Common myeloid progenitor, CD34-positive (primary cell): ENCODE measurements at regions not wholly inside any gene's neighbourhood (a gene's known extent, or its start where the extent isn't known, plus 50 kb on each side); places are given as distances from the start of the nearest gene placed in this dataset.

Experiments
- CTCF ChIA-PET: fragments of 350-600 bp; sonication (Branson Sonifier 250); formaldehyde crosslinking; loops from one replicate; lab custom pipeline; 2021; ENCODE audit warnings: antibody characterized with exemption; lab: Charles Lee
- POLR2A ChIA-PET: fragments of 350-600 bp; sonication (Branson Sonifier 250); formaldehyde crosslinking; loops from one replicate; lab custom pipeline; 2021; ENCODE audit warnings: antibody characterized with exemption; lab: Charles Lee
- DNase-seq, 3 donors: peaks; one replicate each; pipeline versions ENCODE4 v3.0.0 to v3.0.0-alpha.2; 2013
- H3K27ac ChIP-seq, 2 experiments: 1 replicate in 1 of 2; 2 replicates in 1 of 2; pipeline ENCODE4 v1.7.0; 2013; ENCODE audit warnings: inconsistent platforms in 2 of 2, low read length in 2 of 2, mild to moderate bottlenecking in 2 of 2, low read depth in 1 of 2, moderate library complexity in 1 of 2; ENCODE audit not compliant: severe bottlenecking in 2 of 2, insufficient read depth in 1 of 2, poor library complexity in 1 of 2
- H3K27me3 ChIP-seq, 5 experiments: replicated peaks in 2 of 5; 1 replicate in 3 of 5; 2 replicates in 2 of 5; pipeline versions ENCODE4 v1.6.1 to v1.7.0; 2013; ENCODE audit warnings: low read length in 4 of 5, mild to moderate bottlenecking in 2 of 5, moderate library complexity in 2 of 5, inconsistent platforms in 1 of 5; ENCODE audit not compliant: insufficient read depth in 5 of 5, control insufficient read depth in 4 of 5
- H3K36me3 ChIP-seq, 4 experiments: 1 replicate in 2 of 4; 2 replicates in 2 of 4; pipeline versions ENCODE4 v1.6.1 to v1.7.0; 2013; ENCODE audit warnings: low read length in 3 of 4, control low read depth in 1 of 4, mild to moderate bottlenecking in 1 of 4; ENCODE audit not compliant: control insufficient read depth in 4 of 4, insufficient read depth in 4 of 4
- H3K4me1 ChIP-seq, 4 experiments: 1 replicate in 3 of 4; 2 replicates in 1 of 4; pipeline versions ENCODE4 v1.6.1 to v1.7.1; 2013; ENCODE audit warnings: low read length in 3 of 4, mild to moderate bottlenecking in 3 of 4, control low read depth in 1 of 4, inconsistent platforms in 1 of 4, moderate library complexity in 1 of 4; ENCODE audit not compliant: control insufficient read depth in 4 of 4, insufficient read depth in 4 of 4; ENCODE audit errors: control extremely low read depth in 1 of 4
- H3K4me3 ChIP-seq, 7 experiments: 1 replicate in 4 of 7; 2 replicates in 3 of 7; pipeline versions ENCODE4 v1.5.1 to v1.7.0; 2013; ENCODE audit warnings: mild to moderate bottlenecking in 7 of 7, low read length in 6 of 7, moderate library complexity in 6 of 7, inconsistent platforms in 2 of 7, low read depth in 2 of 7, control low read depth in 1 of 7; ENCODE audit not compliant: insufficient read depth in 4 of 7, control insufficient read depth in 1 of 7; ENCODE audit errors: extremely low read depth in 1 of 7
- H3K9me3 ChIP-seq, 5 experiments: 1 replicate in 4 of 5; 2 replicates in 1 of 5; pipeline versions ENCODE4 v1.6.1 to v1.7.1; 2013; ENCODE audit warnings: low read length in 4 of 5, mild to moderate bottlenecking in 2 of 5, inconsistent platforms in 1 of 5, low read depth in 1 of 5, moderate library complexity in 1 of 5; ENCODE audit not compliant: control insufficient read depth in 4 of 5, insufficient read depth in 2 of 5; ENCODE audit errors: control extremely low read depth in 1 of 5
- WGBS: methylation state at CpG from one replicate; pipeline ENCODE4 v1.1.5; 2013; ENCODE audit not compliant: insufficient coverage; 5-methylcytosine and 5-hydroxymethylcytosine counted together

DNA sequence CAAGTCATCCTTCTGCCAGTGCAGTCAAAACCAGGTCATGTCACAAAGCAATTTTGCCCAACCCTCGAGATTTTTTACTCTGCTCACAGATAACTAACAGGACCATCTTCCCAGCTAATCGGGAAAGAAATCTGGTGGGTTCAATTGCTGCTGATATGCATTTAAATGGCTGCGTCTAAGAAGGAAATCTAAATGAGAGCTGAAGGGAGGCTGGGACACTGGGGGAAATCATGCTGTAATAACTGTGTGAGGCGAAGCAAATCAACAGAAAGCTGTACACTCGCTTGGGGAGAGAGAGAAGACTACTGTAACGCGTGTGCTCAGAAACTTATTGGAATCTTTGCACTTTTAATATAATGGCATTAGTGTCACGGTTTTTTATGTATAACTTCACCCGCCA, 535.0 kb downstream of the CDK5RAP2 start:
- ChIA-PET CTCF (no interaction called here), POLR2A (no interaction called here)
- Histone ChIP-seq H3K27me3 (no peaks in the 10 kb centered on the region), H3K9me3 (no peaks in the 10 kb centered on the region), H3K36me3 (no peaks in the 10 kb centered on the region), H3K27ac (no peak overlapping the region), H3K4me1 (no peaks in the 10 kb centered on the region), H3K4me3 (no peak overlapping the region)
- DNase-seq: no peak
- WGBS: 92% methylated on average over 7 of the region's 9 CpGs

DNA sequence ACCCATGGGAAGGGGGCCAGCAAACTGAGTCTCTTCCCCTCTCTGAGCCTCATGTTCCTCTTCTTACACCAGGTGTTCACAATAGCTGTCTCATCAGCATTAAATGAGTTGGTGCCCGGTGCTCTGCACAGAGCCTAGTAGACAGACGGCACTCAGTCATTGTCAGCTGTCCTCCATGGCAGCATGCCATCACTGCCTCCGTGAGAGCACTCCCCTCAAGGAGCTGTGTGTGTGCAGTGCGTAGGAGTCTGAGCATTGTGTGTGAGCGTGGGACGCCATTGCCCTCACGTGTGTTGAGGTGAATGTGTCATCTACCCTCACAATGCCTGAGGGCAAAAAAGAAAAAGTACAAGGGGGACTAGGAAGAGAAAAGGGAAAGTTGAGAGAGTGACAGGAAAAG, 536.5 kb downstream of the CDK5RAP2 start:
- DNase-seq: no peak

DNA sequence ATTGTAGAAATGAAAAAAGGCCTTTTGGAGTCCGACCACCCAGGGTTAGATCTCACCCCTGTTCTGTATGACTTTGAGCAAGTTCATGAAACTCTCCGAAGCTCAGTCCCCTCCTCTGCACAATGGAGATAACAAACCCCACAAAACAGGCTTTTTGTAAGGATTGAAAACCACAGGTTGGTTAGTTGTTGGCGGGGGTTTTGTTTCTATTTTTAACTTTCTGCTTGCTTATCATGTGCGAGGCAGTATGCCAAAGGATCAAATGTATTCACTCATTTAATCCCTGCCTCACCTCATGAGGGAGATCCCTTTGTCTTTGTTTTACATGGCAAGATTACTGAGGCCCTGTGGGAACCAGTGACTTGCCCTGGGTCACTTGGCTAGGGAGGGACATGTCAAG, 539.1 kb downstream of the CDK5RAP2 start:
- Histone ChIP-seq H3K36me3 (no peaks in the 10 kb centered on the region), H3K27me3 (no peaks in the 10 kb centered on the region), H3K4me3 (no peak overlapping the region), H3K4me1 (no peaks in the 10 kb centered on the region), H3K9me3 (no peaks in the 10 kb centered on the region), H3K27ac (no peak overlapping the region)
- DNase-seq: peak in 2 of 3 donors; percentile 8 to 33
- POLR2A ChIA-PET: no interaction called here
- WGBS: 60% methylated on average over 1 of the region's 4 CpGs
- CTCF ChIA-PET: no interaction called here

More for the DNA sequence above, 536.5 kb downstream of the CDK5RAP2 start:
- CTCF ChIA-PET: no interaction called here
- Histone ChIP-seq H3K9me3 (no peaks in the 10 kb centered on the region), H3K4me3 (no peak overlapping the region), H3K27ac (no peak overlapping the region), H3K27me3 (no peaks in the 10 kb centered on the region), H3K36me3 (no peaks in the 10 kb centered on the region), H3K4me1 (no peaks in the 10 kb centered on the region)
- POLR2A ChIA-PET: no interaction called here
- 95% methylated on average over 7 of the region's 7 CpGs for WGBS

DNA sequence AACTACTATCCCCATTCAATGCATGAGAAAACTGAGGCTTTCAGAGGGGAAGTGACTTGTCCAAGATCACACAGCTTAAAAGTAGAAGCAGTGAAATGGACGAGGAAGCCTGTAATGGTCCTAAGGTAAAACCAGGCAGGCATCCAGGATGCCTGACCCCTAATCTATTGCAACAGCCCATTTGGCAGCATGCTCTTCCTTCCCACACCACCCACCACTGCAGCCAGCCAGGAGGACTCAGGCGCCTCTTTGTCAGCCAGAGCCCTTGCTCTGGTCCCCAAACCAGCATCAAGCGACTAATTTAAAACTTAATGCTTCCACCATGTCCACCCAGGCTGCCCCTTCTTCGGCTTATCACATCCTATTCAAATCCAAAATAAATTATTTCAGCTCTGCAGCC, 541.6 kb downstream of the CDK5RAP2 start:
- ChIA-PET CTCF (no interaction called here), POLR2A (no interaction called here)
- Histone ChIP-seq H3K27ac (no peak overlapping the region), H3K4me3 (no peak overlapping the region), H3K4me1 (no peaks in the 10 kb centered on the region), H3K36me3 (no peaks in the 10 kb centered on the region), H3K27me3 (no peaks in the 10 kb centered on the region), H3K9me3 (no peaks in the 10 kb centered on the region)
- WGBS: 90% methylated on average over 2 of the region's 4 CpGs
- no peak for DNase-seq

DNA sequence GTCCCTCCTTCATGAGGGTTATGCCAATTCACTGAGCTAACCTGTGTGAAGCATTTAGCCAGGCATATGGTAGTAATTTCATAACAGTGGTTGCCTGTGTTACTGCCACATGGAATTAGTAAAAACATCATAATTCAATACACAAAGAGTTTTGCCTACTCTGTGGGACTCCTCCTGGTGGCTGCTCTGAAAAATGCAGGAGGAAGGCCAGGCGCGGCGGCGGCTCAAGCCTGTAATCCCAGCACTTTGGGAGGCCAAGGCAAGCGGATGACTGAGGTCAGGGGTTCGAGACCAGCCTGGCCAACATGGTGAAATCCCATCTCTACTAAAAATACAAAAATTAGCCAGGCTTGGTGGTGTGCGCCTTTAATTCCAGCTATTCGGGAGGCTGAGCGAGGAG, 547.3 kb downstream of the CDK5RAP2 start:
- Histone ChIP-seq H3K4me1 (no peaks in the 10 kb centered on the region), H3K9me3 (peaks cover 0 to 2% (median 0%) of the 10 kb centered on the region in 5 experiments), H3K27ac (no peak overlapping the region), H3K4me3 (no peak overlapping the region), H3K27me3 (no peaks in the 10 kb centered on the region), H3K36me3 (no peaks in the 10 kb centered on the region)
- DNase-seq: no peak
- ChIA-PET CTCF (no interaction called here), POLR2A (no interaction called here)
- WGBS: 96% methylated on average over 7 of the region's 9 CpGs

DNA sequence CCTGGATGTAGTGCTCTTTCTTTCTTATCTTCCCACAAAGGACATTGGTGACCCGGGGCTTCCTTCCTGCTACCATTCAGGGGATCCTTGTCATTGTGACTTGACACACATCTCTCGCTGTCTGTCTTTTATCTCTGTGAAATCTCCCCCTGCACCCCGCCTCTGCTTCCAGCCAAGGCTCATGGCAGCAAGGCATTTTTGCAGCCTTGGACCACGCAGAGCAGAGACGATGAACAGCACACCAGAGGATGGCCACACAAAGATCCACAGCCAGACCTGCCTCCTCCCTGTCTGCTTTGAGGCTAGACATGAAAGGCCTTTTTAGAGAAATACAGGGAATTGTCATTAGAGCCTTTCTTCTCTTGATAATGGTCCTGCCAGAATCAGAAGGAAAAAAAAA, 549.1 kb downstream of the CDK5RAP2 start:
- no peak overlapping the region for H3K27ac ChIP-seq
- ChIA-PET CTCF (no interaction called here), POLR2A (no interaction called here)
- H3K4me1 ChIP-seq: no peaks in the 10 kb centered on the region
- peaks cover 0 to 2% (median 0%) of the 10 kb centered on the region in 5 experiments for H3K9me3 ChIP-seq
- no peaks in the 10 kb centered on the region for H3K27me3 ChIP-seq
- no peaks in the 10 kb centered on the region for H3K36me3 ChIP-seq
- H3K4me3 ChIP-seq: no peak overlapping the region
- 14% methylated on average over 4 of the region's 5 CpGs for WGBS
- no peak for DNase-seq

DNA sequence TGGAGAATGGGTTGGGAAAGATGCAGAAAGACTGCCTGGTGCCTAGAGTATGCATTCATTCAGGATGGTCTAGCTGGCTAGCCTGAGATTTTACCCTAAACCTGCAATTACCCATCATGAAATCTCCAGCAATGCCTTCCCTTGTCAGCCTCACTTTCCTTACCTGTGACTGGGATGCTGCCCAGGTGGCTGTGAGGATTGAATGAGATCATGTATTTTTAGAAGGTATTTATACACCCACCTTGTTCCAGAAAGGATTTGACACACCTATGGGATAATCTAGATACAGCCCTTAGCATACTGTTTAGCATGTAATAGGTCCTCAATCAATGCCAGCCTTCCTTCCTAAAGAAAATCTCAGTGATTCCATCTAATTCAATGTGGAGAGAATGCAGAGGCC, 561.4 kb downstream of the CDK5RAP2 start:
- H3K4me3 ChIP-seq: no peak overlapping the region
- no peaks in the 10 kb centered on the region for H3K36me3 ChIP-seq
- ChIA-PET CTCF (no interaction called here), POLR2A (no interaction called here)
- H3K9me3 ChIP-seq: no peaks in the 10 kb centered on the region
- no peak overlapping the region for H3K27ac ChIP-seq
- no peaks in the 10 kb centered on the region for H3K27me3 ChIP-seq
- H3K4me1 ChIP-seq: no peaks in the 10 kb centered on the region
- no peak for DNase-seq
